SK-N-SH (cell line): ENCODE measurements at regions not wholly inside any gene's neighbourhood (a gene's known extent, or its start where the extent isn't known, plus 50 kb on each side); places are given as distances from the start of the nearest gene placed in this dataset.

Source experiments
- CHD2 ChIP-seq: fragments of 150-350 bp; IDR thresholded peaks from 2 replicates; pipeline ENCODE4 v1.6.1; 2018; ENCODE audit warnings: low read length; ENCODE audit not compliant: partially characterized antibody
- EP300 ChIP-seq, 2 experiments: IDR thresholded peaks; 2 replicates each; pipeline versions ENCODE4 v1.4.0 to v1.6.1; 2012; ENCODE audit warnings: borderline replicate concordance in 1 of 2, low read depth in 1 of 2, low read length in 1 of 2
- FOXJ3 ChIP-seq: sonication (generic); formaldehyde crosslinking; IDR thresholded peaks from 2 replicates; pipeline ENCODE4 v1.5.1; 2020; ENCODE audit warnings: mild to moderate bottlenecking, missing genetic modification reagents
- FOXM1 ChIP-seq: IDR thresholded peaks from 2 replicates; pipeline ENCODE4 v1.4.0; 2012; ENCODE audit warnings: low read depth, mild to moderate bottlenecking
- JUND ChIP-seq: IDR thresholded peaks from 2 replicates; pipeline ENCODE4 v1.4.0; 2012
- SMC3 ChIP-seq: IDR thresholded peaks from 2 replicates; pipeline ENCODE4 v1.6.1; 2012; ENCODE audit warnings: low read depth, low read length, improper control_type of control experiment
- TF ChIP-seq, protein P1 (sequence below): fragments of 200-600 bp; sonication (generic); IDR thresholded peaks from 2 replicates; pipeline ENCODE4 v1.6.1; 2017; ENCODE audit warnings: antibody characterized with exemption, mild to moderate bottlenecking, moderate library complexity
- TF ChIP-seq, protein P2 (sequence below): IDR thresholded peaks from 2 replicates; pipeline ENCODE4 v1.4.0; 2012; ENCODE audit warnings: low read depth, borderline replicate concordance
- TF ChIP-seq, protein P3 (sequence below): fragments of 150-350 bp; IDR thresholded peaks from 2 replicates; pipeline ENCODE4 v1.6.1; 2017; ENCODE audit warnings: antibody characterized with exemption, low read length, low read depth, borderline replicate concordance
- TF ChIP-seq, protein P4 (sequence below): IDR thresholded peaks from 2 replicates; pipeline ENCODE4 v1.4.0; 2012; ENCODE audit warnings: low read depth

DNA sequence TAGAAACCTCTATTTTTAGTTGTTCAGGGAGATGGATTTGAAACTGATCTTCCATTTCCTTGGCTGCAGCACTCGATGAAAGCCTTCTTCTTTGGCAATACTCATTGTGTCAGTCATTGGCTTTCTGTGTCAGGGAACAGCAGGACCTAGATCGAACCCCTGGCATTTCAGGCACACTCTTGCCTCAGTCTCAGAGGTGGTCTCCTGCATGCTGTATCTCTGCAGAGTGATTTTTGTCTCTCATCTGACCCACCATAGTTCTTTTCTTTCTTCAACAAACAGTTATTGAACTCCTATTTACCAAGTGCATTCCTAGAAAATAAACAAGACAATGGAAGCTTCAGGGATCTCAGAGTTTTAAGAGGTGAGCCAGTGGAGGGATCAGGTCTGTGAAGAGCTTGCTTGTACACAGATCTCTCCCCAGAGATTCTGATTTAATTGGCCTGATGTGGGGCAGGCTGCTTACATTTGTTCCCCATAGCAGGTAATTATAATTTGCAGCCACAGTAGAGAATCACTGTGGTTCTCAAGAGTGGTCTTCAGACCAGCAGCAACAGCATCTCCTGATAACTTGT, 473.1 kb upstream of the TCF4 start:
- TF ChIP-seq, protein P1, sequence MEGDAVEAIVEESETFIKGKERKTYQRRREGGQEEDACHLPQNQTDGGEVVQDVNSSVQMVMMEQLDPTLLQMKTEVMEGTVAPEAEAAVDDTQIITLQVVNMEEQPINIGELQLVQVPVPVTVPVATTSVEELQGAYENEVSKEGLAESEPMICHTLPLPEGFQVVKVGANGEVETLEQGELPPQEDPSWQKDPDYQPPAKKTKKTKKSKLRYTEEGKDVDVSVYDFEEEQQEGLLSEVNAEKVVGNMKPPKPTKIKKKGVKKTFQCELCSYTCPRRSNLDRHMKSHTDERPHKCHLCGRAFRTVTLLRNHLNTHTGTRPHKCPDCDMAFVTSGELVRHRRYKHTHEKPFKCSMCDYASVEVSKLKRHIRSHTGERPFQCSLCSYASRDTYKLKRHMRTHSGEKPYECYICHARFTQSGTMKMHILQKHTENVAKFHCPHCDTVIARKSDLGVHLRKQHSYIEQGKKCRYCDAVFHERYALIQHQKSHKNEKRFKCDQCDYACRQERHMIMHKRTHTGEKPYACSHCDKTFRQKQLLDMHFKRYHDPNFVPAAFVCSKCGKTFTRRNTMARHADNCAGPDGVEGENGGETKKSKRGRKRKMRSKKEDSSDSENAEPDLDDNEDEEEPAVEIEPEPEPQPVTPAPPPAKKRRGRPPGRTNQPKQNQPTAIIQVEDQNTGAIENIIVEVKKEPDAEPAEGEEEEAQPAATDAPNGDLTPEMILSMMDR: no peak
- TF ChIP-seq SMC3: no peak
- TF ChIP-seq FOXJ3 (CRISPR knock-in tag): no peak
- TF ChIP-seq EP300 (IDR thresholded peaks at IDR 0.05; ENCODE audit: borderline replicate concordance in 1 of 2, low read depth in 1 of 2, low read length in 1 of 2): no peak
- TF ChIP-seq, protein P2, sequence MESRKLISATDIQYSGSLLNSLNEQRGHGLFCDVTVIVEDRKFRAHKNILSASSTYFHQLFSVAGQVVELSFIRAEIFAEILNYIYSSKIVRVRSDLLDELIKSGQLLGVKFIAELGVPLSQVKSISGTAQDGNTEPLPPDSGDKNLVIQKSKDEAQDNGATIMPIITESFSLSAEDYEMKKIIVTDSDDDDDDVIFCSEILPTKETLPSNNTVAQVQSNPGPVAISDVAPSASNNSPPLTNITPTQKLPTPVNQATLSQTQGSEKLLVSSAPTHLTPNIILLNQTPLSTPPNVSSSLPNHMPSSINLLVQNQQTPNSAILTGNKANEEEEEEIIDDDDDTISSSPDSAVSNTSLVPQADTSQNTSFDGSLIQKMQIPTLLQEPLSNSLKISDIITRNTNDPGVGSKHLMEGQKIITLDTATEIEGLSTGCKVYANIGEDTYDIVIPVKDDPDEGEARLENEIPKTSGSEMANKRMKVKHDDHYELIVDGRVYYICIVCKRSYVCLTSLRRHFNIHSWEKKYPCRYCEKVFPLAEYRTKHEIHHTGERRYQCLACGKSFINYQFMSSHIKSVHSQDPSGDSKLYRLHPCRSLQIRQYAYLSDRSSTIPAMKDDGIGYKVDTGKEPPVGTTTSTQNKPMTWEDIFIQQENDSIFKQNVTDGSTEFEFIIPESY: no peak
- TF ChIP-seq, protein P3, sequence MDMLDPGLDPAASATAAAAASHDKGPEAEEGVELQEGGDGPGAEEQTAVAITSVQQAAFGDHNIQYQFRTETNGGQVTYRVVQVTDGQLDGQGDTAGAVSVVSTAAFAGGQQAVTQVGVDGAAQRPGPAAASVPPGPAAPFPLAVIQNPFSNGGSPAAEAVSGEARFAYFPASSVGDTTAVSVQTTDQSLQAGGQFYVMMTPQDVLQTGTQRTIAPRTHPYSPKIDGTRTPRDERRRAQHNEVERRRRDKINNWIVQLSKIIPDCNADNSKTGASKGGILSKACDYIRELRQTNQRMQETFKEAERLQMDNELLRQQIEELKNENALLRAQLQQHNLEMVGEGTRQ: no peak
- TF ChIP-seq CHD2: no peak
- no peak for TF ChIP-seq JUND
- TF ChIP-seq, protein P4, sequence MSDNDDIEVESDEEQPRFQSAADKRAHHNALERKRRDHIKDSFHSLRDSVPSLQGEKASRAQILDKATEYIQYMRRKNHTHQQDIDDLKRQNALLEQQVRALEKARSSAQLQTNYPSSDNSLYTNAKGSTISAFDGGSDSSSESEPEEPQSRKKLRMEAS: no peak
- TF ChIP-seq FOXM1: no peak
